Gastrocnemius medialis (tissue), 4 donors: ENCODE measurements at regions not wholly inside any gene's neighbourhood (a gene's known extent, or its start where the extent isn't known, plus 50 kb on each side); places are given as distances from the start of the nearest gene placed in this dataset.

Source experiments
- ATAC-seq, 2 donors: fragments of 150-250 bp; one replicate each; pipeline ENCODE4 v1.9.1; 2016
- DNase-seq, 2 donors: peaks; one replicate each; pipeline ENCODE4 v3.0.0-alpha.2; 2019
- H3K27ac ChIP-seq, 4 donors: fragments of 200-600 bp; sonication (generic); 1 replicate in 1 of 4; 2 replicates in 3 of 4; pipeline ENCODE4 v1.5.1; 2016 to 2018; ENCODE audit warnings: mild to moderate bottlenecking in 2 of 4, moderate library complexity in 1 of 4
- H3K27me3 ChIP-seq, 3 donors: fragments of 200-600 bp; sonication (generic) in 2 of 3; 1 replicate in 1 of 3; 2 replicates in 2 of 3; pipeline versions ENCODE4 v1.5.1 to v1.6.0; 2016 to 2019; ENCODE audit warnings: mild to moderate bottlenecking in 1 of 3, moderate library complexity in 1 of 3
- H3K36me3 ChIP-seq, 2 donors: fragments of 200-600 bp; sonication (generic) in 1 of 2; one replicate each; pipeline ENCODE4 v1.5.1; 2017 to 2018
- H3K4me1 ChIP-seq, 2 donors: fragments of 200-600 bp; sonication (generic) in 1 of 2; one replicate each; pipeline ENCODE4 v1.5.1; 2016 to 2017; ENCODE audit warnings: mild to moderate bottlenecking in 2 of 2
- H3K4me3 ChIP-seq, 4 donors: fragments of 200-600 bp; sonication (generic) in 3 of 4; 1 replicate in 1 of 4; 2 replicates in 3 of 4; pipeline ENCODE4 v1.5.1; 2016 to 2019; ENCODE audit warnings: mild to moderate bottlenecking in 2 of 4
- H3K9me3 ChIP-seq, 3 donors: fragments of 200-600 bp; sonication (generic) in 2 of 3; 1 replicate in 1 of 3; 2 replicates in 2 of 3; pipeline ENCODE4 v1.5.1; 2016 to 2019
- POLR2A ChIP-seq, 2 donors: fragments of 450-650 bp; IDR thresholded peaks; one replicate each; pipeline ENCODE4 v1.6.1; 2017; ENCODE audit warnings: antibody characterized with exemption in 2 of 2, mild to moderate bottlenecking in 2 of 2, moderate library complexity in 2 of 2
- in situ Hi-C, 4 donors: fragments of 200-750 bp; cut with MboI; loops; one replicate each; pipeline versions ENCODE4 v1.15.0 to v1.8.0; 2017; ENCODE audit warnings: low sequenced_read_pairs in 4 of 4
- intact Hi-C: fragments of 100-400 bp; cut with DNase I; formaldehyde crosslinking; loops from one replicate; pipeline ENCODE4 v1.15.1; 2023; ENCODE audit warnings: low total_unique reads
- TF ChIP-seq, protein P1 (sequence below), 5 experiments: fragments of 450-650 bp in 3 of 5; fragments of 200-600 bp in 2 of 5; sonication (generic) in 2 of 5; IDR thresholded peaks in 4 of 5; conservative IDR thresholded peaks in 1 of 5; 1 replicate in 4 of 5; 2 replicates in 1 of 5; pipeline ENCODE4 v1.5.1; 2016 to 2019; ENCODE audit warnings: antibody characterized with exemption in 5 of 5, mild to moderate bottlenecking in 3 of 5, moderate library complexity in 3 of 5

- Histone ChIP-seq H3K27ac (no peak overlapping the region), H3K36me3 (no peaks in the 10 kb centered on the region), H3K4me3 (no peak overlapping the region), H3K27me3 (no peaks in the 10 kb centered on the region), H3K4me1 (no peaks in the 10 kb centered on the region), H3K9me3 (no peaks in the 10 kb centered on the region)
- DNase-seq (no peak), ATAC-seq (no peak)
- intact Hi-C loops (no loop called here), in situ Hi-C loops (no loop called here)
- TF ChIP-seq, protein P1, sequence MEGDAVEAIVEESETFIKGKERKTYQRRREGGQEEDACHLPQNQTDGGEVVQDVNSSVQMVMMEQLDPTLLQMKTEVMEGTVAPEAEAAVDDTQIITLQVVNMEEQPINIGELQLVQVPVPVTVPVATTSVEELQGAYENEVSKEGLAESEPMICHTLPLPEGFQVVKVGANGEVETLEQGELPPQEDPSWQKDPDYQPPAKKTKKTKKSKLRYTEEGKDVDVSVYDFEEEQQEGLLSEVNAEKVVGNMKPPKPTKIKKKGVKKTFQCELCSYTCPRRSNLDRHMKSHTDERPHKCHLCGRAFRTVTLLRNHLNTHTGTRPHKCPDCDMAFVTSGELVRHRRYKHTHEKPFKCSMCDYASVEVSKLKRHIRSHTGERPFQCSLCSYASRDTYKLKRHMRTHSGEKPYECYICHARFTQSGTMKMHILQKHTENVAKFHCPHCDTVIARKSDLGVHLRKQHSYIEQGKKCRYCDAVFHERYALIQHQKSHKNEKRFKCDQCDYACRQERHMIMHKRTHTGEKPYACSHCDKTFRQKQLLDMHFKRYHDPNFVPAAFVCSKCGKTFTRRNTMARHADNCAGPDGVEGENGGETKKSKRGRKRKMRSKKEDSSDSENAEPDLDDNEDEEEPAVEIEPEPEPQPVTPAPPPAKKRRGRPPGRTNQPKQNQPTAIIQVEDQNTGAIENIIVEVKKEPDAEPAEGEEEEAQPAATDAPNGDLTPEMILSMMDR (IDR thresholded peaks at IDR 0.05 in 4 of 5, conservative IDR thresholded peaks at IDR 0.05 in 1 of 5): no peak
- no peak for TF ChIP-seq POLR2A (IDR thresholded peaks at IDR 0.05)
Observed at GRCh38 chr3:159008401-159008800, 206.5 kb downstream of the MFSD1 start.

DNA sequence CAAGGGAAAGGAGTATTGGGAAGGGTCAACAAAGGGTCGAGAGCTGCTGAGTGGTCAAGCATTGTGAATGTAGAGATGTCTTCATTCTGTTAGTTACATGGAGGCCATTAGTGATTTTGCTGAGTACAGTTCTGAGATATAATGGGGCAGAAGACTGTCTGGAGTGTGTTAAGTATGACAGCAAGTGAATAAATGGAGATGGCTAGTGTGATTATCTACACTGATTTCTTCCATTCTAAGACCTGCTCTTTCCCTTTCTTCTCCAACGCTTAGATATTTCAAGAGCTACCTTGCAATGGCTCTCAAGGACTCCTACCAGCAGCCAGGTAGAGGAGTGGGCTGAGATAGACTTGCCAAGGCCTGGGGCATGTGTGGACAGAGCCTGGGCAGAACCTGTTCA, 216.5 kb downstream of the MFSD1 start:
- no peaks in the 10 kb centered on the region for H3K27me3 ChIP-seq
- in situ Hi-C loops: no loop called here
- H3K27ac ChIP-seq: no peak overlapping the region
- TF ChIP-seq POLR2A (IDR thresholded peaks at IDR 0.05): no peak
- no peak overlapping the region for H3K4me3 ChIP-seq
- ATAC-seq: no peak
- H3K9me3 ChIP-seq: no peaks in the 10 kb centered on the region
- intact Hi-C loops: no loop called here
- no peaks in the 10 kb centered on the region for H3K4me1 ChIP-seq
- no peak for DNase-seq
- no peaks in the 10 kb centered on the region for H3K36me3 ChIP-seq

DNA sequence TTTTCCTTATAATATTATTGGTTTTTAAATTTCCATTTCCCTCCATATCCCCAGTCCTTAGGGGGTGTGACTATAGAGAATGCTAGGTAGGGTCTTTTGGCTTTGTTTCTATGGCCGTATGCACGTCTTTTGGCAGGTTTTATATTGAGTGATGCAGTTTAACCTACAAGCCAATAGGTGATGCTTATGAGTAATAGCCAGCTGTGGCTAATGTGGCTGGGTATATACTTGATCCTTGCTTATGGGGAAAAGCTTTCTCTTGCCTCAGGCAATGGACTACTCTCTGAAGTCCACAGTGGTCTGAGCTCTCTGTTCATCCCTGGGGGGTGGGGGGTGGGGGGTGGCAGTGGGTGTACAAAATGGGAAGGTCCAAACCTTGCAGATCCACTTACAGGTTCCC, 223.9 kb downstream of the MFSD1 start:
- intact Hi-C loops (no loop called here), in situ Hi-C loops (no loop called here)
- H3K36me3 ChIP-seq: no peaks in the 10 kb centered on the region
- no peak for ATAC-seq
- no peaks in the 10 kb centered on the region for H3K27me3 ChIP-seq
- TF ChIP-seq, protein P1 (IDR thresholded peaks at IDR 0.05 in 4 of 5, conservative IDR thresholded peaks at IDR 0.05 in 1 of 5): no peak
- TF ChIP-seq POLR2A (IDR thresholded peaks at IDR 0.05): no peak
- no peak for DNase-seq
- H3K4me1 ChIP-seq: no peaks in the 10 kb centered on the region
- no peak overlapping the region for H3K27ac ChIP-seq
- no peak overlapping the region for H3K4me3 ChIP-seq
- H3K9me3 ChIP-seq: no peaks in the 10 kb centered on the region

GRCh38 chr3:159026510-159026909, 224.7 kb downstream of the MFSD1 start:
- no peak for ATAC-seq
- TF ChIP-seq POLR2A (IDR thresholded peaks at IDR 0.05): no peak
- TF ChIP-seq, protein P1 (IDR thresholded peaks at IDR 0.05 in 4 of 5, conservative IDR thresholded peaks at IDR 0.05 in 1 of 5): no peak
- DNase-seq: no peak
- in situ Hi-C loops (no loop called here), intact Hi-C loops (no loop called here)
- Histone ChIP-seq H3K4me3 (no peak overlapping the region), H3K36me3 (no peaks in the 10 kb centered on the region), H3K9me3 (no peaks in the 10 kb centered on the region), H3K27me3 (no peaks in the 10 kb centered on the region), H3K27ac (no peak overlapping the region), H3K4me1 (no peaks in the 10 kb centered on the region)

DNA sequence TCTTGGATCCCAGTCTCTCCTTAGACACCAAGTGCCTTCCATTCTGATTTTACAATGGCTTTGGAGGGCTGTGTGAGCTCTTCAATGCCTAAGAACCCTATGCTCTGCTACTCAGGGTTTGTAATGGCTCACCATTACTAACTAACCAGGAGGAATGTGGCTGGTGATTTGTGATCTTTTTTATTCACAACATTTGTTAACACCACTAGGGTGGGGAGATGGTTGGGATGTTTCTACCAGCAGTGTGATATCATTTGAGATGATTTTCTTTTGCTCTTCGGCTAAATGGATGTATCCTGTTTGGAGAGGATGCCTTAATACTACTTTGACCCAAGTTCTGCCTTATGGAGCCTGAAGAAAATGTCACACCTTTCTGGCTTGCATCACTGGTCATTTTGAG, 226.9 kb downstream of the MFSD1 start:
- Histone ChIP-seq H3K4me1 (no peaks in the 10 kb centered on the region), H3K27ac (no peak overlapping the region), H3K9me3 (no peaks in the 10 kb centered on the region), H3K4me3 (no peak overlapping the region), H3K36me3 (no peaks in the 10 kb centered on the region), H3K27me3 (no peaks in the 10 kb centered on the region)
- ATAC-seq (no peak), DNase-seq (no peak)
- in situ Hi-C loops (no loop called here), intact Hi-C loops (no loop called here)
- TF ChIP-seq, protein P1 (IDR thresholded peaks at IDR 0.05 in 4 of 5, conservative IDR thresholded peaks at IDR 0.05 in 1 of 5): no peak
- TF ChIP-seq POLR2A (IDR thresholded peaks at IDR 0.05): no peak
